Smooth muscle cell (in vitro differentiated cells): ENCODE measurements at regions not wholly inside any gene's neighbourhood (a gene's known extent, or its start where the extent isn't known, plus 50 kb on each side); places are given as distances from the start of the nearest gene placed in this dataset.

Experiments used
- DNase-seq: peaks from one replicate; lab custom pipeline; 2025; ENCODE audit not compliant: unreplicated experiment; lab: John Stamatoyannopoulos, UW
- H2AFZ ChIP-seq: fragments of 200-600 bp; sonication (generic); 2 replicates; pipeline ENCODE4 v1.6.0; 2016; ENCODE audit warnings: antibody characterized with exemption, low read depth, mild to moderate bottlenecking
- H3F3A ChIP-seq: fragments of 200-600 bp; sonication (generic); 2 replicates; pipeline ENCODE4 v1.6.0; 2017; ENCODE audit warnings: antibody characterized with exemption, low read depth
- H3K27ac ChIP-seq: fragments of 200-600 bp; sonication (generic); 2 replicates; pipeline ENCODE4 v1.5.1; 2016; ENCODE audit warnings: low read depth, mild to moderate bottlenecking
- H3K27me3 ChIP-seq: fragments of 200-600 bp; sonication (generic); 2 replicates; pipeline ENCODE4 v1.6.1; 2016; ENCODE audit warnings: low read depth, mild to moderate bottlenecking
- H3K36me3 ChIP-seq: fragments of 200-600 bp; sonication (generic); 2 replicates; pipeline ENCODE4 v1.5.1; 2016; ENCODE audit warnings: low read depth
- H3K4me1 ChIP-seq: fragments of 200-600 bp; sonication (generic); 2 replicates; pipeline ENCODE4 v1.5.1; 2016; ENCODE audit warnings: low read depth
- H3K4me2 ChIP-seq: fragments of 200-600 bp; sonication (generic); 2 replicates; pipeline ENCODE4 v1.6.0; 2016; ENCODE audit warnings: mild to moderate bottlenecking
- H3K4me3 ChIP-seq: fragments of 200-600 bp; sonication (generic); 2 replicates; pipeline ENCODE4 v1.5.1; 2016; ENCODE audit warnings: mild to moderate bottlenecking
- H3K79me2 ChIP-seq: fragments of 200-600 bp; sonication (generic); 2 replicates; pipeline ENCODE4 v1.6.0; 2016; ENCODE audit warnings: low read depth, mild to moderate bottlenecking
- H3K9ac ChIP-seq: fragments of 200-600 bp; sonication (generic); 2 replicates; pipeline ENCODE4 v1.6.0; 2016; ENCODE audit warnings: low read depth
- H3K9me3 ChIP-seq: fragments of 200-600 bp; sonication (generic); replicated peaks from 2 replicates; pipeline ENCODE4 v1.5.1; 2016; ENCODE audit warnings: low read depth
- H4K20me1 ChIP-seq: fragments of 200-600 bp; sonication (generic); 2 replicates; pipeline ENCODE4 v1.6.0; 2016; ENCODE audit warnings: low read depth
- CTCF ChIP-seq: fragments of 200-600 bp; sonication (generic); IDR thresholded peaks from 2 replicates; pipeline ENCODE4 v1.5.1; 2017; ENCODE audit warnings: borderline replicate concordance, mild to moderate bottlenecking, antibody characterized with exemption; ENCODE audit not compliant: insufficient read depth, poor library complexity, severe bottlenecking
- WGBS: methylation state at CpG from one replicate; pipeline ENCODE4 v1.1.7; 2016; ENCODE audit warnings: low lambda C conversion rate; 5-methylcytosine and 5-hydroxymethylcytosine counted together

DNA sequence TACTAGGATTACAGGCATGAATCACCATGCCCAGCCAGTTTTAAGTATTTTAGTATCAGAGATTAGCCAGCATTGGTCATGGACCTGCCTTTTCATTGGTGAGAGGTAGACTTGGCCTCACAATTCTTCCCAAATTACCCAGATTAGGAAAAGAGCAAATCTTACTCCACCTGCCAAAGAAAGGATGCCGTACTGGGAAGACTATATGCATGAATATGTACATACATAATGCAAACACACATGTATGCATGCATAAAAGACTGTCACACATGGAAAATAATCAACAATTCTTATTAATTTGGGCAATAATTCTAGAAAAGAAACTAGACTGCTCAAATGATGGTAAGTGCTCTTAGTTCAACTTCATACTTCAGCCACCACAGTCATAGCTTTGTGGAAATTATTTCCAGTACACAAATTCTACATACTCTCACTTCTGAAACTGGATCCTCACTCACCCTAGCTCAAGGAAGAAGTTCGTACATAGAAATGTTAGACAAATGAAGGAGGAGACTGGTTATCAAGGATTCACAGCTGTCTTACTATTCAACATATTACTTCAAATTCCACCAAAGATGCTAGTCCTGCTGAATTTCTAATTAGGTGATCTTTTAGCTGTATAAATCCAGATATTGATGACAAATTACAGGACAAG is 73.7 kb downstream of the MINAR2 start:
- Histone ChIP-seq H3K4me3 (no peak overlapping the region), H3K9me3 (no peaks in the 10 kb centered on the region), H3K4me2 (no peak overlapping the region), H2AFZ (no peak overlapping the region), H3K36me3 (no peaks in the 10 kb centered on the region), H3K27ac (no peak overlapping the region), H3K4me1 (no peaks in the 10 kb centered on the region), H3K9ac (no peak overlapping the region), H3F3A (no peaks in the 10 kb centered on the region), H3K27me3 (no peaks in the 10 kb centered on the region), H3K79me2 (no peaks in the 10 kb centered on the region), H4K20me1 (no peaks in the 10 kb centered on the region)
- TF ChIP-seq CTCF = no peak
- DNase-seq = no peak
- 82% methylated on average over 2 of the region's 2 CpGs for WGBS

DNA sequence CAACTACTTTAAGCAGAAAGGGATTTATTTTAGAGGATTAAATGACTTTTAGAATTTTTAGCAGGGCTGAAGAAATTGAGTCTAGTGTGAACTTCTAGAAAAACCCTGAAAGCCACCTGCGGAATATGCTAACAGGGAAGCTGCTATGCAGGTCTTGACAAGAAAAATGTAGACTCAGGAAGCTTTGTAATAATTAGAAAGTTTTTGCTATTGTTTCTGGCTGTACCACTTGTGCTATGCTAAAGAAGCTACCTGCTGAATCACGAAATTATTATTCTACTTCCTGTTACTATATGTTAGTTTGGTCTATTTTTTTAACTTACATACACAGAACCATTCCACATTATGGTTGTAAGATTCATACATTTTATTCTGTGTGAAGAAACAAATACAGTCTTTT is 74.0 kb upstream of the CHSY3 start:
- Histone ChIP-seq H3K27ac (no peak overlapping the region), H3K9ac (no peak overlapping the region), H3K4me3 (no peak overlapping the region), H3F3A (no peaks in the 10 kb centered on the region), H3K79me2 (no peaks in the 10 kb centered on the region), H3K9me3 (no peaks in the 10 kb centered on the region), H3K27me3 (peaks cover 20% of the 10 kb centered on the region), H3K36me3 (no peaks in the 10 kb centered on the region), H2AFZ (no peak overlapping the region), H4K20me1 (no peaks in the 10 kb centered on the region), H3K4me1 (no peaks in the 10 kb centered on the region), H3K4me2 (no peak overlapping the region)
- TF ChIP-seq CTCF = no peak
- WGBS = 84% methylated on average over 2 of the region's 2 CpGs
- no peak for DNase-seq

DNA sequence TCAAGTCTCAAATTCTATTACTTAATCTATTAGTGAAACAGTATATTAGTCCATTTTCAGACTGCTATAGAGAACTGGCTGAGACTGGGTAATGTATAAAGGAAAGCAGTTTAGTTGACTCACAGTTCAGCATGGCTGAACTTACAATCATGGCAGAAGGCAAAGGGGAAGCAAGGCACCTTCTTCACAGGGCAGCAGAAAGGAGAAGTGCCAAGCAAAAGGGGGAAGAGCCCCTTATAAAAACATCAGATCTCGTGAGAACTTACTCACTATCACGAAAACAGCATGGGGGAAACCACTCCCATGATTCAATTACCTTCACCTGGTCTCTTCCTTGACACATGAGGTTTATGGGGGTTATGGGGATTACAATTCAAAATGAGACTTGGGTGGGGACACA is 67.9 kb upstream of the CHSY3 start:
- Histone ChIP-seq H3K79me2 (no peaks in the 10 kb centered on the region), H2AFZ (no peak overlapping the region), H3K27ac (no peak overlapping the region), H3K36me3 (no peaks in the 10 kb centered on the region), H3K4me3 (no peak overlapping the region), H3F3A (no peaks in the 10 kb centered on the region), H4K20me1 (no peaks in the 10 kb centered on the region), H3K4me1 (no peaks in the 10 kb centered on the region), H3K9ac (no peak overlapping the region), H3K4me2 (no peak overlapping the region), H3K9me3 (no peaks in the 10 kb centered on the region), H3K27me3 (peaks cover 30% of the 10 kb centered on the region)
- 59% methylated on average over 2 of the region's 2 CpGs for WGBS
- no peak for TF ChIP-seq CTCF
- DNase-seq = no peak

DNA sequence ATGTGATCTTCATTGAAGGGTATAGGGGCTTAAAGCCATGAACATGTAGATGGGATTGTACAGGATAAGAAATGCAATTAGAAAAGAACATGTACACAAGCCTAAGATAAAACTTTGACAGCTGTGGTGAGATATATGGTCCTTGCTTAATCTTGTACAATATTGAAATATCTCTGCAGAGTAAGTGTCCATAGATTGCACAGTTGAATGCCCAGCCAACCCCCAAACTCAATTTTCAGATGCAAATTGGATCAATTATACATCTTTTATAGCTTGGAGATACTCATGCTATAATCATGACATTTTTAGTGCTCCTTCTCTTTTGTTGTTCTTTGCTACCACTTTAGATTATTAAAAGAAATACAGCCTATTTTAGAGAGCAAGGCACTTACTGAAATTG is 59.5 kb upstream of the CHSY3 start:
- no peak for DNase-seq
- H3K4me1 ChIP-seq = no peaks in the 10 kb centered on the region
- H3K27ac ChIP-seq = no peak overlapping the region
- H3K79me2 ChIP-seq = no peaks in the 10 kb centered on the region
- no peak overlapping the region for H3K4me2 ChIP-seq
- no peaks in the 10 kb centered on the region for H3F3A ChIP-seq
- TF ChIP-seq CTCF = no peak
- H3K36me3 ChIP-seq = no peaks in the 10 kb centered on the region
- no peaks in the 10 kb centered on the region for H4K20me1 ChIP-seq
- no peaks in the 10 kb centered on the region for H3K9me3 ChIP-seq
- H3K27me3 ChIP-seq = peaks cover 2% of the 10 kb centered on the region
- H2AFZ ChIP-seq = no peak overlapping the region
- no peak overlapping the region for H3K4me3 ChIP-seq
- no peak overlapping the region for H3K9ac ChIP-seq
